GM06990 (cell line): ENCODE measurements at regions not wholly inside any gene's neighbourhood (a gene's known extent, or its start where the extent isn't known, plus 50 kb on each side); places are given as distances from the start of the nearest gene placed in this dataset.

Experiments used
- DNase-seq: peaks from one replicate; pipeline ENCODE4 v3.0.0-alpha.2; 2011; ENCODE audit not compliant: insufficient read length; ENCODE audit errors: extremely low read depth
- H3K27me3 ChIP-seq: replicated peaks from 2 replicates; pipeline ENCODE4 v1.6.0; 2011; ENCODE audit warnings: low read length; ENCODE audit not compliant: control insufficient read depth, insufficient read depth
- H3K36me3 ChIP-seq: 2 replicates; pipeline ENCODE4 v1.5.1; 2011; ENCODE audit warnings: low read length; ENCODE audit not compliant: control insufficient read depth, insufficient read depth
- H3K4me3 ChIP-seq: replicated peaks from 2 replicates; pipeline ENCODE4 v1.5.1; 2011; ENCODE audit warnings: low read depth, mild to moderate bottlenecking, control low read depth, low read length
- CTCF ChIP-seq: IDR thresholded peaks from 2 replicates; pipeline ENCODE4 v1.5.1; 2011; ENCODE audit warnings: low read length, control low read depth, mild to moderate bottlenecking, inconsistent platforms; ENCODE audit not compliant: insufficient read depth, poor library complexity, severe bottlenecking

- Histone ChIP-seq H3K4me3 (no peak overlapping the region), H3K27me3 (no peaks in the 10 kb centered on the region), H3K36me3 (no peaks in the 10 kb centered on the region)
- no peak for DNase-seq
- no peak for TF ChIP-seq CTCF
Measured at GRCh38 chr3:178485756-178486155, 50.5 kb upstream of the KCNMB2 start.
